Tibial nerve (tissue), 4 donors: ENCODE measurements at regions not wholly inside any gene's neighbourhood (a gene's known extent, or its start where the extent isn't known, plus 50 kb on each side); places are given as distances from the start of the nearest gene placed in this dataset.

Source experiments
- CTCF ChIP-seq, 5 experiments: fragments of 200-600 bp in 3 of 5; fragments of 450-650 bp in 2 of 5; sonication (generic) in 3 of 5; IDR thresholded peaks; one replicate each; pipeline ENCODE4 v1.5.1; 2016 to 2019; ENCODE audit warnings: antibody characterized with exemption in 5 of 5, mild to moderate bottlenecking in 3 of 5, moderate library complexity in 2 of 5
- EP300 ChIP-seq, 2 donors: sonication (generic); formaldehyde crosslinking; IDR thresholded peaks; one replicate each; pipeline ENCODE4 v1.6.1; 2017; ENCODE audit warnings: antibody characterized with exemption in 2 of 2, mild to moderate bottlenecking in 1 of 2
- POLR2A ChIP-seq, 2 donors: fragments of 450-650 bp; IDR thresholded peaks; one replicate each; pipeline ENCODE4 v1.6.1; 2017; ENCODE audit warnings: antibody characterized with exemption in 2 of 2, mild to moderate bottlenecking in 2 of 2, moderate library complexity in 2 of 2

- no peak for TF ChIP-seq CTCF (IDR thresholded peaks at IDR 0.05)
- no peak for TF ChIP-seq POLR2A (IDR thresholded peaks at IDR 0.05)
- no peak for TF ChIP-seq EP300 (IDR thresholded peaks at IDR 0.05)
Measured at GRCh38 chr2:181185948-181186347, 205.5 kb downstream of the UBE2E3 start.
